HG02759 (cell line): ENCODE measurements at regions not wholly inside any gene's neighbourhood (a gene's known extent, or its start where the extent isn't known, plus 50 kb on each side); places are given as distances from the start of the nearest gene placed in this dataset.
"Not testable (repeated sequence)": the region's sequence is repeated elsewhere in the genome, so short reads cannot be mapped to it uniquely, and the experiment has no call there.

Source experiments
- ATAC-seq: cut with Tn5 transposase; IDR thresholded peaks from one replicate; pipeline ENCODE4 v1.9.1; 2021; ENCODE audit warnings: mild to moderate bottlenecking, moderate library complexity; ENCODE audit not compliant: unreplicated experiment

DNA sequence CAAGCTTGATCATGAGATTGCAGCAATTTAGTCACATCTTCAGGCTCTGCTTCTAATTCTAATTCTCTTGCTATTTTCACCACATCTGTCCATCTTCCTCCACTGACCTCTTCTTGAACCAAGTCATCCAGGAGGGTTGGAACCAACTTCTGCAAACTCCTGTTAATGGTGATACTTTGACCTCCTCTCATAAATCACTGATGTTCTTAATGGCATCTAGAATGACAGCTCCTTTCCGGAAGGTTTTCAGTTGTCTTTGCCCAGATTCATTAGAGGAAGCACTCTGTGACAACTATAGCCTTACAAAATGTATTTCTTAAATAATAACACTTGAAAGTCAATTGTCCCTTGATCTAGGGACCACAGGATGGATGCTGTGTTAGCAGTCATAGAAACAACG lies 136.2 kb downstream of the IGLL1 start:
- not testable (repeated sequence) for ATAC-seq

DNA sequence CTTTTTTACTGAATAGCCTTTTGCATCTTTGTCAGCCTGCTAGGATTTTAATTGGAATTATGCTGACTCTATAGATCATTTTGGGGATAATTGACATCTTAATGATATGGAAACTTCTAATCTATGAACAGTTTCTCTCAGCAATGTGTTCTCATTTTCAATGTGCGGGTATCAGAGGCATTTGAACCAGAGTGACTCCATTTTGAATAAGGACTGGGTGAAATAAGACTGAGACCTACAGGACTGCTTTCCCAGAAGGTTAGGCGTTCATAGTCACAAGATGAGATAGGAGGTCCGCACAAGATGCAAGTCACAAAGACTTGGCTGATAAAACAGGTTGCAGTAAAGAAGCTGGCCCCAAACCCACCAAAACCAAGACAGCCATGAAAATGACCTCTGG lies 140.5 kb downstream of the IGLL1 start:
- ATAC-seq, result not testable (repeated sequence)

DNA sequence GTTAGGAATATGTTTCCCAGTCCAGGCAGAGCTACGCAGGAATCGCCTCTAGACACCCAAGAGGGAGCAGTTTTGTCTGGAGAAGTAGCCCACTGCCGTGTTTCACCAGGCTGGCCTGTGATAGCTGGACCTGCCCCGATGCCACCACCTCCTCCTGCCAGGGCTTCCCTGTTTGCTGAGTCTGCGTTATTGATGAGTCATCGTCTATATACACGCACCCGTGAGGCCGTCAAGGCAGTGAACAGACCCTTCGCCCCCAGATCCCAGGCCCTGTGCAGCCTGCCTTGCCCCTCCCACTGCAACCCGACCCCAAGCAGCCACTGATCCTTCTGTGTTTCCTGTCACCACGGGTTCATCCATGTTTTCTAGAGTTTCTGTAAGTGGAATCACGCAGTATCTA lies 141.9 kb downstream of the IGLL1 start:
- ATAC-seq, result no peak

DNA sequence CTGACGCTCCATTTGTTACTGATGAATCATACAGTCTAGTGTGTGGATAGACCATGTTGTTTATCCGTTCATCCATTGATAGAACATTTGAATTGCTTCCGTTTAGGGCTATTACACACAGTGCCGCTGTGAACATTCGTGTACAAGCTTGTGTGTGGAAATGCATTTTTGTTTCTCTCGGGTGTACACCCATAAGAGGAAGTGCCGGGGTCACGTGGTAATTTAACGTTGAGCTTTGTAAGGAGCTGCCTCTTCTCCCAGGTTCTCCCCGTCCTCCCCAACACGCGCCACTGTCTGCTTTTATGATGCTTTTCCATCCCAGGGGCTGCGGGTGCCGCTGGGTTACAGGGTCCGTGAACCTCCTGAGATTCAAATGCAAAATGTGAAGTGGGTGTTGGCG lies 142.3 kb downstream of the IGLL1 start:
- ATAC-seq, result no peak

DNA sequence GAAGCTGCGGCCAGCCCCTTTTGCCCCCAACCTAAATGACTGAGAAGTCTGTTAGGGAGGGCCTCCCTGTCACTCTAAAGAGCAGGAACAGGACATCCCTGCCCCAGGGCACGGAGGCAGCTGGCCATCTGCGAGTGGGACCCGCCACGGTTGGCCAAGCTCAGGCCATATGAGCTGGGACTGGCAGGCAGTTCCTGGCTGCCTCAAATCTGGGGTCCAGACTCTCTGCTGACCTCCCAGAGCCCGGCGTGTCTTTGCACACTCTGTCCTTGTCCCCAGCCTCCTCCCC lies 143.0 kb downstream of the IGLL1 start:
- not testable (repeated sequence) for ATAC-seq

DNA sequence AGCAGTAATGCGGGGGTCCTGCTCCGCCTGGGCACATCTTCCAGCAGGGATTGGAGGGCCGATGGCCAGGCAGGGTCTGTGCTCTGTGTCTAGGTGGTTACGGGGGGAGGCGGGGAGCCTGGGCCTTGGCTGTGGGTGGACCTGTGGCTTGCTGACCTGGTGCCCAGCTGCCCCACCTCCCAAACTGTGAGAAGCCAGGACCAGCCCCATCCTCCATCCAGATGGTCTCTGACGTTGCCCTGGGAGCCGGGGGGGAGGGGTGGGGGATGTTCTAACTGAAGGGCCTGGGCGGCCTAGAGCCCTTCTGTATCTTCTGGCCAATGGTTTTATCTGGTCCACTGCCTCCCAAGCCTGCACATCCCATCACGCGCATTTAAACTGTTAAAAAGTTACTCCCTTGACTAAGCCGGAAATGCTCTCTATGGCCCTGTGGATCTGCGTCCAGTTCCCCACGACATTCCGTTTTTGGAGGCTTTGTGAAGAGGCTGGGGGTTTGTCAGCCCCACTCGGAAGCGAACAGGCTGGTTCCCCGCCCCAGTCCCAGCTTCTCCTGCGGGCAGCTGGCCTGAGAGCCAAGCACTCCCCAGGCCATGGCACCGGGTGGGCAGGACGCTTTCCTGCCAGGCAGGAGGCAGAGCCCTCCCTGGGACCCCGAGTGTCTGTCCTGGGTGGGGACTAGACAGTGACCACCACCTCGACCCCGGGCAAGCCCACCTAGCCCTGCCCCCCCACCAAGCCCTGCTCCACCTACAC lies 143.6 kb downstream of the IGLL1 start:
- ATAC-seq, result not testable (repeated sequence)

DNA sequence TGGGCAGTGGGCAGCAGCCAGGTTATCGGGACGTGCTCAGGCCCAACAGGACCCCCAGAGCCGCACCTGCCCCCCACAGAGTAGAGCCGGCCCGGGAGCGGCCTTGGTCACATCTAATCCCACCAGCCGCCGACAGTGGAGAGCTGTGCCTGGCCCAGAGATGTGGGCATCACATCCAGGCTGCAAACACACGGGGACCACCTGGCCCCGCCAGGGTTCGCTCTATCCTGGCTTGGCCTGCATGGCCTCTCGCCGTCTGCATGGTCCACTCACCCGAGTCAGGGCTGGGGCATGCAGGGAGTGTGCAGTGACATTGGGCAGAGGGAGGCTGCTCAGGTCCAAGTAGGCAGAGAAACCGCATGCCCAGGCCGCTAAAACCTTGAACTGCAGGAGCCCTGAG lies 144.9 kb downstream of the IGLL1 start:
- not testable (repeated sequence) for ATAC-seq

DNA sequence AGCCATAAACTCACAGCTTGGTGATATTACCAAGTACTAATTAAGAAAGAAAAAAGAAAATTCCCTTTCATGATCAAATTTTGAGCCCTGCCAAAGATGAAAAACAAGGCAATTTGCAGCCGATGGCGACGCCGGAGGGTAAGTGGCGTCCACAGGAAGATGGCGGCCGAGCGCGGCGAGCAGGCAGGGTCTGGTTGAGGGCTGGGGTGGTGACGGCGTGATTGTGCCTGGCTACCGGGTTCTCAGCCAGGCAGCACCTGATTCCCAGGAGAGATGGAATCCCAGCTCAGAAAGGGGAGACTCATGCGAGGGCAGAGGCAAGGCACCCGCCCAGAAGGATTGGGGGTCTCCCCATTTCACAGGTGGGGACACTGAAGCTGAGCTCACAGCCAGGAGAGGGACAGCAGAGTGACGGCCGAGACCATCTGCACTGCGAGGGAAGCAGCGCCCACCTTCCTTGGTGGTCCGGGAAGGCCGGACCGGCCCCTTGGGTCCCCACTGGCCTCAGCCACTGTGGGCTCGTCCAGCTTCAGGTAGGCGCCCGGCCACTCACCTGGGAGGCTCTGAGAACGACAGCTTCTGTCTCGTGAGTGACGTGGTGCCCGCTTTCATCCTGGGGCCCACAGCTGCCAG lies 145.8 kb downstream of the IGLL1 start:
- ATAC-seq, result not testable (repeated sequence)

DNA sequence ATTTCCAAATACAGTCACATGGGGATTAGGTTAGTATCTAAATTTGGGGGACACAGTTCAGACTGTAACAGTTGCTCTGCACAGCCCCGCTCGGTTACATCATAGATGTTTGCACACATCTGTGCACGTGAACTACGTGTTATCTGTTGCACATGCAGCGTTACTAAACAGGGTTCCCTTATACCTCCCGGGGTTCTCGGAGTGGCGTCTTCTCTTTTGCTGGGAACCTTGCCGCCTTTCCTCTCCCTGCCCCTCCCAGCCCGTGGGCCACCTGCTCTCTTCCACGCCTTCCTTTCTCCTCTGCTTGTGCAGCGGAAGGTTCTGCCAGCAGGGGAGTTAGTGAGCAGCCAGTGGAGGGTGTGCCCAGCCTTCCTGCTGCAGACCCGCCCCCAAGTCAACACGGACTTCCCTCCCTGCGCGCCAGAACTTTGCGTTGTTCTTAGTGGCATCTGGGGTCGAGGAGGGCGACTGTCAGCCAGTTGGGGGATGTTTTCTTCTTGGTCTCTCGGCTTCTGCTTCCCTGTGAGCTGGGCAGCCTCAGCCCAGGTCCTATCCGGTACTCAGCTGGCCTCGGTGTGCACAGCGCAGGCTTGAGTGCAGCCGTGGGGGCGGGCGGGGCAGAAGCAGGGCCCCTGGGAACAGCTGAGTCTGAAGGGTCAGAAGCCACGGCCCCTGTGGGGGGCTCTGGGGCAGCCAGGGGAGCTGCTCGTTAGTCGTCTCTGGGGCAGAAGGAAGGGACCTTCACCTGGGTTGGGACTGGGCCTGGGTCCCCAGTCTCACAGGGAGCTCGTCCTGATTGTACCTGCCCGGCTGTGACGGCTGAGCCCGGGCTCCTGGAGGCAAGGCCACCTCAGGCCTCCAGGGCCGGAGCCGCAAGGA lies 146.7 kb downstream of the IGLL1 start:
- peak; percentile 48 for ATAC-seq

DNA sequence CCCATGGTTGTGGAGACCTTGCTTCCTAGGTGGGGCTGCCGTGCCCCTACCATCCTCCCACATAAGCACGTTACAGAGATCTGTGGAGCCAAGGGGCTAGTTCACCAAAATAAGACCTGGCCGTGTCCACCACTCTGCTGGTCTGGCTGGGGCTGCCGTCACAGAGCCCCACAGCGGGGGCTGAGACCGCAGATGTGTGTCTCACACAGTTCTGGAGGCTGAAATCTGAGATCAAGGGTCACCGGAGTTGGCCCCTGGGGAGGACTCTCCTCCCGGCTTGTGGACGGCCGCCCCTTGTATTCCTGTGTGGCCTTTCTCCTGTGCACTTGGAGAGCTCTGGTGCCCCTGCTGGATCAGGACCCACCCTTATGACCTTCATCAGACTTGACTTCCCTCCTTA lies 147.4 kb downstream of the IGLL1 start:
- ATAC-seq, result not testable (repeated sequence)

DNA sequence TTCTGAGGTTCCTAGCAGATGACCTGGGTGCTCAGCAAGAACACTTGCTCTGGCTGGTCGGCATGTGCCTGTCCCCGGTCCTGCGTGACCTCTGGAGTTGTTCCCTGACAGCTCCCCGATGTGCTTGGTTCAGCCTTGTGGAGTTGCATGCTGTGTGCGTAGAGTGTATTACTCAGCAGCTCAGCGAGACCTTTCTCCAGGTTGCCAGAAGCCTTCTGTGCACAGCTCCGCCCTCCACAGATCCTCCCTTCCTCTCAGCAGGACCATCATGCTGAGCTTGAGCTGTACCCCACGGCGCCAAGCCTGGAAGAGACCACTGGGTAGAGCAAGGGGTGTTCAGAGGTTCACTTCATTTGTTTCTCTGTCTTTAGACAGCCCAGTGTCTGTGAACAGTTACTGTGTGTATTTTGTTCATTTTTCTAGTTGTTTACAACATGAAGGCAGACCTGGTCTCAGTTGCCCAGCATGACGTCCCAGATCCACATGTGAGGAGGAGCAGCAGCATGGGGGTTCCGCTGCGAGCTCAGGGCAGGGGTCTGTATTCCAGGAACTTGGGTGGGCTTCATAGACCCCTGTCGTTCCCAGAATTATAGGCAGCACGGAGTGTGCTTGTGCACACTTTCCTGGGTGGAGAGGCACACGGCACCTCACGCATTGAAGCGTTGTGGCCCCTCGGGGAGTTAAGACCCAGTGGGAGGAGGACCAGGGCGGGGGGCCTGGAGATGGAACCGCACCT lies 148.6 kb downstream of the IGLL1 start:
- no peak for ATAC-seq

DNA sequence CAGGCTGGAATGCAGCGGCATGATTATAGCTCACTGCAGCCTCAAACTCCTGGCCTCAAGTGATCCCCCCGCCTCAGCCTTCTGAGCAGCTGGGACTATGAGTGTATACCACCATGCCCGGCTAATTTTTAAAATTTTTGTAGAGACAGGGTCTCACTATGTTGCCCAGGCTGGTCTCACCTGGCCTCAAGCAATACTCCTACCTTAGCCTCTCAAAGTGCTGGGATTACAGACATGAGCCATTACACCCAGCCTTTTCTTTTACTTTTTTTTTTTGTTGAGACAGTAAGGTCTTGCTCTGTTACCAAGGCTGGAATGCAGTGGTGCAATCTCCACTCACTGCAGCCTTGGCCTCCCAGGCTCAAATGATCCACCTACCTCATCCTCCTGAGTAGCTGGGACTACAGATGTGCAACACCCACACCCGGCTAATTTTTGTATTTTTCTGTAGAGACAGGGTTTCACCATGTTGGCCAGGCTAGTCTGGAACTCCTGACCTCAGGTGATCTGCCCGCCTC lies 155.5 kb downstream of the IGLL1 start:
- ATAC-seq, result not testable (repeated sequence)

DNA sequence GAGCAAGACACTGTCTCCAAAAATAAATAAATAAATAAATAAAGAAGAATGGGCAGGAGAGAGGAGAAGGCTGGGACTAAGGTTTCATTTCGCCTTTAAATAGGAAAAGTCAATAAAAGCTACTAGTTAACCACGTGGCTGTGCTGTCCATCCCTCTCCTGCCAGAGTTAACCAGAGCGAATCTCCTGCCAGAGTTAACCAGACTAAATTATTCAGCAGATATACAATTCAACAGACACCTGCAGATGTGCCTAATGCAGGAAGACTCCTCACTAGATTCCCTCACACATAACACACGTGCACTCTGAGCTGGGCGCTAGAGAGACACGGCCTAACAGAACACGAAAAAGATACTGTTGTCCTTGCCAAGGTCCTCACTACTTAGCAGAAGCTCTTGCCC lies 156.1 kb downstream of the IGLL1 start:
- ATAC-seq, result no peak

DNA sequence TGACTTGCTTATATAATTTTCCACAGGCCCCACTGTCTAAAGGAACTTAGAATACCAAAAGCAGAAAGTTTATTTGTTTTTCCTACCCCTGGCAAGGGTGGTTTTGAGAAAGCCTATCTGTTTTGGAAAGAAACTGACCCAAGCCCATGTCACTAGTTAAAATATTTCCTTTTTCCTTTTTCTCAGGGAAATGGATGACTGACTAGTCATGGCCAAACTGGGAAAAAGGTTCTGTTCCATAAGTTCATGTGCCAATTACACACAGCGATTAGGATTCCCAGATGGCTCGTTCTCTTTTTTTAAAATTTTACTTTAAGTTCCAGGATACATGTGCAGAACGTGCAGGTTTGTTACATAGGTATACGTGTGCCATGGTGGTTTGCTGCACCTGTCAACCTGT lies 157.8 kb downstream of the IGLL1 start:
- not testable (repeated sequence) for ATAC-seq

DNA sequence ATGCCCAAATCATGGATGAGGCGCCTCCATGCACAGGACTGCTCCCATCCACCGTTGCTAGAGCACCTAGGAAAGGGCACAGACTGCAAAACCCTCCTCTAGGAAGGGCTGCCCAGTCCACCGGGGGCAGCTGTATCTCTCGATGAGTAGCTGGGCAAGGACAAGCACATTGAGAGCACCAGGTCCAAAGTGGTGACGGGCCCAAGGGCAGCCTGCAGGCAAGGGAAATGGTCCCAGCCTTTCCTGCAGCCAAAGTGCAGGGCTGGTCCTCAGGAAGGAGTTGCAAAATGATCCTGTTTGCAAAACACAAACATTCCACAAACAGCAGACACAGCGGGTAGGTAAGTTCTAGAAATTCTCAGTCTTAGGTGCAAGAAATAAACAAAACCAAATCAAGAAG lies 158.8 kb downstream of the IGLL1 start:
- ATAC-seq, result not testable (repeated sequence)

DNA sequence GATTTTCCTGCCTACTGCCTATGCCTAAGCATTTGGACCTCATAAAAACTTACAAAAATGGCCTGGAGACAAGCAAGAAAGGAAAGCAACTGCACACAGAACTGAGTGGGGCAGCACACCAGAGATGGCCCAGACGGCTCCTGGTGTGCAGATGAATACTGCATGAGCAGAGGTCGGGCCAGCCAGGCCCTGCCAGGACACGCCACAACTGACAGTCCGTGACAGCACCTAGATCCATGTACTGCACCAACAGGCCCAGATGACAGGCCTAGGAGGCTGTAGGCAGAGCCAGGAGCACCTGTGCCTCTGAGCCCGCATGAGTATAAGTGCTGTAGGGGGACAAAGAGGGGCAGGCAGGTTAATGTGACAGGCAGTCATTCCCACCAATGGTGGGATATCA lies 160.2 kb downstream of the IGLL1 start:
- ATAC-seq, result no peak

DNA sequence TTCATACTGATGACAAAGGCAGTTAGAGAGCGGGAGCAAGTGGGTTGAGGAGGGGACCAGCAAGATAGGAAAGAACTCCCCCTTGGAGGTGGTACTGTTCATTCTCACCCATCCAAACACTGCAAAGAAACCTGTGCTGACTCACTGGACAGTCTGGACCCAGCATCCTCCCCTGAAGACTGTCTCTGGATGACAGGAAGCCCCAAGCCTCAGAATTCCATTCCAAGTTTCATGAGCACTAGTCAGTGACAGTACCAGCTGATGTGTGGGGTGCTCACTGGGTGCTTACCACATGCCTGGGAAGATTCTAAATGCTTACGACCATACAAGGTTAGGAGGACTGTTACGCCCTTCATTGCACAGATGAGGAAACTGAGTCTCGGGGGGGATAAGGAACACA lies 160.9 kb downstream of the IGLL1 start:
- ATAC-seq, result no peak

DNA sequence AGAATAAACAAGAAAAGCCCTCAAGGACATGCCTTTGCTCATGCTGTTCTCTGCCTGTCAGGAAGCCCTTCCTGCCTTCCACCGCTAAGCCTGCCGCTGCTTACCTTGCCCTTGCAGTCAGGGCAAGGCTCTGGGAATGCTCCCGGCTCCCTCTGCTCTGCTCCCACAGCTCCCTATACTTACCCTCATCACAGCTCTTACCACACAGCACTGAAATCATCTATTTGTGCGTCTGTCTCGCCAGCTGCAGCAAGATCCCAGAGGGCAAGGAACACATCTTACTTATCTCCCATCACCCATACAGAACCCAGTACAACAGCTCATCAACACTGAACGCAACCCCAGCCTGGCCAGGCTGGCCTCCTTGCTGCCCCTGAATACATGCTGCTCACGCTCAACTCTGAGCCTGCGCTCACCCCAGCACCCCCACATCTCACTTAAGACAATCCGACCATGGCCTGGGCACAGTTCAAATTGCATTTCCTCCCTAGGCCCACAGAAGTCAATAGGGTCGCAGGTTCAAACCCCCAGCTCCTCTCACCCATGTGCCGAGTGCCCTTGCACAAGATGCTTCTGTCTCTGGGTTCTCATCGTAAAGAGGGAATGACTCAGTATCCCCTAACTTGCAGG lies 161.8 kb downstream of the IGLL1 start:
- no peak for ATAC-seq

DNA sequence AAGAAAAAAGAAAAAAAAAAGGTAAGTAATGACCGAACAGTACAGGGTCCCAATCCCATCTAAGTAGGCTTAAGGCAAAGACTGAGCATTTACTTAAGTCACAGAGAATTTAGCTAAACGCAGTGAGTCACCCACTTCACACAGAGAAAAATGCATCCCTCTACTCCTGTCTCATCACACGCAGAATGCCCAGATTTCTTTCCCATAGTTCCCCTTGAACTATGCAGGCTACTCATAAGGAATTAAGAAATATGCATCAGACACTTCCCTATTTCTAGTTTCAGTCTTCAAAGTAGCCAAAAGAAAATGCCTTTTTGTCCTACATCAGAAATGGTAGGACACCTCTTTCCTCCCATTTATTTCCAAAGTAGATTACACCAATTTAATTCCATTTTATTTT lies 162.8 kb downstream of the IGLL1 start:
- not testable (repeated sequence) for ATAC-seq

DNA sequence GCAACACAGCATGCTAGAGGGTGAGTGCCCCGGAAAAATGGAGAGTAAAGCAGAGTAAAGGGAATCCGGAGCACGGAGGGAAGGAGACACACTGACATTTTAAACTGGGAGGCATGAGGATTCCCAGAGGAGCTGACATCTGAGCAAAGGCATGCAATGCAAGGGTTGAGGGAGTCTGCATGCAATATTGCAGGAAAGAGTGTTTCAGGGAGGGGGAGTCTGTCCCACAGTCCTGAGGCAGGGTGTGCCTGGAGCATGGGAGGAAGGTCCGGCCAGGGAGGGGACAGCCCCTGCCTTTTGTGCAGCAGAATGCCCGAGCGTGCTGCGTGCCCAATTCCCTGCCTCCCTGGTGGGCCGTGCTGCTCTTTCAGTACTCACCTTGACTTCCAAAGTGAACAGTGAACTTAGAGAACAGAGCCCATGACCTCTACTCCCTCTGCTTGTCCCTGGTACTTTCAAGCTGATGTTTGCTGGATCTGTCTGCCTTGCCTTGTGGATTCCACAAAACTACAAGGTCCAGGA lies 163.9 kb downstream of the IGLL1 start:
- not testable (repeated sequence) for ATAC-seq
